Right atrium auricular region (tissue), 2 donors: ENCODE measurements at regions not wholly inside any gene's neighbourhood (a gene's known extent, or its start where the extent isn't known, plus 50 kb on each side); places are given as distances from the start of the nearest gene placed in this dataset.

ENCODE experiments used
- DNase-seq: peaks from one replicate; pipeline ENCODE4 v3.0.0-alpha.2; 2019; ENCODE audit warnings: low spot score
- H3K27ac ChIP-seq, 2 donors: fragments of 200-600 bp; sonication (generic); 1 replicate in 1 of 2; 2 replicates in 1 of 2; pipeline ENCODE4 v1.5.1; 2016 to 2019
- H3K27me3 ChIP-seq, 2 donors: fragments of 200-600 bp; sonication (generic); one replicate each; pipeline versions ENCODE4 v1.5.1 to v1.6.0; 2017 to 2019
- H3K36me3 ChIP-seq: fragments of 200-600 bp; sonication (generic); one replicate; pipeline ENCODE4 v1.5.1; 2016
- H3K4me1 ChIP-seq, 2 donors: fragments of 200-600 bp; sonication (generic); one replicate each; pipeline versions ENCODE4 v1.5.1 to v1.6.0; 2017 to 2019
- H3K4me3 ChIP-seq, 2 donors: fragments of 200-600 bp; sonication (generic); 1 replicate in 1 of 2; 2 replicates in 1 of 2; pipeline ENCODE4 v1.5.1; 2017 to 2019; ENCODE audit warnings: mild to moderate bottlenecking in 1 of 2, moderate library complexity in 1 of 2
- H3K9me3 ChIP-seq, 2 donors: fragments of 200-600 bp; sonication (generic); one replicate each; pipeline ENCODE4 v1.5.1; 2019
- CTCF ChIP-seq, 2 donors: fragments of 200-600 bp; sonication (generic); IDR thresholded peaks; one replicate each; pipeline ENCODE4 v1.5.1; 2019; ENCODE audit warnings: antibody characterized with exemption in 2 of 2

GRCh38 chr16:50888486-50889261 is 146.8 kb downstream of the CYLD start:
- TF ChIP-seq CTCF (IDR thresholded peaks at IDR 0.05) = no peak

GRCh38 chr16:50887500-50888298 is 145.8 kb downstream of the CYLD start:
- no peaks in the 10 kb centered on the region for H3K9me3 ChIP-seq
- no peaks in the 10 kb centered on the region for H3K36me3 ChIP-seq
- no peak overlapping the region for H3K4me3 ChIP-seq
- TF ChIP-seq CTCF (IDR thresholded peaks at IDR 0.05) = no peak
- DNase-seq = peak; percentile 38
- H3K27me3 ChIP-seq = no peaks in the 10 kb centered on the region
- H3K4me1 ChIP-seq = no peaks in the 10 kb centered on the region
- no peak overlapping the region for H3K27ac ChIP-seq

More at GRCh38 chr16:50888486-50889261, 146.8 kb downstream of the CYLD start:
- H3K36me3 ChIP-seq = no peaks in the 10 kb centered on the region
- H3K9me3 ChIP-seq = no peaks in the 10 kb centered on the region
- no peaks in the 10 kb centered on the region for H3K4me1 ChIP-seq
- H3K27me3 ChIP-seq = no peaks in the 10 kb centered on the region
- no peak overlapping the region for H3K4me3 ChIP-seq
- peak; percentile 30 for DNase-seq
- H3K27ac ChIP-seq = no peak overlapping the region

- Histone ChIP-seq H3K27ac (no peak overlapping the region), H3K4me1 (no peaks in the 10 kb centered on the region), H3K4me3 (no peak overlapping the region), H3K9me3 (no peaks in the 10 kb centered on the region), H3K27me3 (no peaks in the 10 kb centered on the region), H3K36me3 (no peaks in the 10 kb centered on the region)
- TF ChIP-seq CTCF (IDR thresholded peaks at IDR 0.05) = peak in 1 of 2 donors; percentile 20
- DNase-seq = peak; percentile 5
Measured at GRCh38 chr16:50884066-50884860, 142.4 kb downstream of the CYLD start.

- H3K4me1 ChIP-seq = no peaks in the 10 kb centered on the region
- H3K27ac ChIP-seq = no peak overlapping the region
- no peaks in the 10 kb centered on the region for H3K9me3 ChIP-seq
- no peaks in the 10 kb centered on the region for H3K36me3 ChIP-seq
- TF ChIP-seq CTCF (IDR thresholded peaks at IDR 0.05) = no peak
- no peak overlapping the region for H3K4me3 ChIP-seq
- no peaks in the 10 kb centered on the region for H3K27me3 ChIP-seq
- DNase-seq = peak; percentile 46
Measured at GRCh38 chr16:50881956-50882355, 140.1 kb downstream of the CYLD start.

GRCh38 chr16:50881331-50881830 is 139.5 kb downstream of the CYLD start:
- Histone ChIP-seq H3K4me1 (no peaks in the 10 kb centered on the region), H3K36me3 (no peaks in the 10 kb centered on the region), H3K27me3 (no peaks in the 10 kb centered on the region), H3K9me3 (no peaks in the 10 kb centered on the region), H3K27ac (no peak overlapping the region), H3K4me3 (no peak overlapping the region)
- peak; percentile 30 for DNase-seq
- TF ChIP-seq CTCF (IDR thresholded peaks at IDR 0.05) = no peak
